HCT116 (cell line): ENCODE measurements at regions not wholly inside any gene's neighbourhood (a gene's known extent, or its start where the extent isn't known, plus 50 kb on each side); places are given as distances from the start of the nearest gene placed in this dataset.

Experiments used
- EGR1 ChIP-seq: IDR thresholded peaks from 2 replicates; pipeline ENCODE4 v1.6.1; 2012; ENCODE audit warnings: low read depth
- EZH2 ChIP-seq: fragments of 200-600 bp; sonication (generic); IDR thresholded peaks from 2 replicates; pipeline ENCODE4 v1.6.1; 2017; ENCODE audit warnings: antibody characterized with exemption, mixed run types
- POLR2A ChIP-seq: IDR thresholded peaks from 2 replicates; pipeline ENCODE4 v1.7.0; 2011; ENCODE audit warnings: borderline replicate concordance; ENCODE audit not compliant: insufficient read depth, insufficient read length; ENCODE audit errors: extremely low read depth
- RAD21 ChIP-seq: IDR thresholded peaks from 2 replicates; pipeline ENCODE4 v1.6.1; 2012; ENCODE audit warnings: low read depth, mild to moderate bottlenecking
- SRF ChIP-seq: IDR thresholded peaks from 2 replicates; pipeline ENCODE4 v1.6.1; 2012; ENCODE audit warnings: low read depth
- TF ChIP-seq, protein P1 (sequence below), 3 experiments: fragments of 200-600 bp in 1 of 3; sonication (generic) in 1 of 3; IDR thresholded peaks in 2 of 3; conservative IDR thresholded peaks in 1 of 3; 2 replicates each; pipeline ENCODE4 v1.5.1; 2012 to 2017; ENCODE audit warnings: low read depth in 2 of 3, low read length in 2 of 3, antibody characterized with exemption in 1 of 3, borderline replicate concordance in 1 of 3, control low read depth in 1 of 3, mild to moderate bottlenecking in 1 of 3, mixed read lengths in 1 of 3, mixed run types in 1 of 3, moderate library complexity in 1 of 3; ENCODE audit not compliant: insufficient read depth in 1 of 3
- TF ChIP-seq, protein P2 (sequence below): IDR thresholded peaks from 2 replicates; pipeline ENCODE4 v1.6.1; 2012

DNA sequence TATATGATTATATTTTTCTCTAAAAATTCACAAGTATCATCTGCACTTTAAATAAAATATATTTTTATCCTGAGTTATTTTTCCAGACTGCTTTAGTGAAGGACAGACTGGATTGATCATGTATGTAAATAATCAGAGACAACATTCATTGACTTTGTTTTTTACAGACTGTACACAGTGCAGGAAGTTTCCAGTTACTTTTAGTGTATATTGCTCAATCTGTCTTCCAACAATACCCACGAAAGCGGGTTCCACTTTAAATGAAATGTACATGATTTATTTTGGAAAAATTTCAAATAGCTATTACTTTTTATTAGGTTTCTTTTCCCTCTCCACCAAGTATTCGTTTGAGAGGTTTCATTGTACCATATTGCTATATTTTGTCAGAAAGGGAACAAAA is 497.0 kb downstream of the FSCB start:
- TF ChIP-seq, protein P1, sequence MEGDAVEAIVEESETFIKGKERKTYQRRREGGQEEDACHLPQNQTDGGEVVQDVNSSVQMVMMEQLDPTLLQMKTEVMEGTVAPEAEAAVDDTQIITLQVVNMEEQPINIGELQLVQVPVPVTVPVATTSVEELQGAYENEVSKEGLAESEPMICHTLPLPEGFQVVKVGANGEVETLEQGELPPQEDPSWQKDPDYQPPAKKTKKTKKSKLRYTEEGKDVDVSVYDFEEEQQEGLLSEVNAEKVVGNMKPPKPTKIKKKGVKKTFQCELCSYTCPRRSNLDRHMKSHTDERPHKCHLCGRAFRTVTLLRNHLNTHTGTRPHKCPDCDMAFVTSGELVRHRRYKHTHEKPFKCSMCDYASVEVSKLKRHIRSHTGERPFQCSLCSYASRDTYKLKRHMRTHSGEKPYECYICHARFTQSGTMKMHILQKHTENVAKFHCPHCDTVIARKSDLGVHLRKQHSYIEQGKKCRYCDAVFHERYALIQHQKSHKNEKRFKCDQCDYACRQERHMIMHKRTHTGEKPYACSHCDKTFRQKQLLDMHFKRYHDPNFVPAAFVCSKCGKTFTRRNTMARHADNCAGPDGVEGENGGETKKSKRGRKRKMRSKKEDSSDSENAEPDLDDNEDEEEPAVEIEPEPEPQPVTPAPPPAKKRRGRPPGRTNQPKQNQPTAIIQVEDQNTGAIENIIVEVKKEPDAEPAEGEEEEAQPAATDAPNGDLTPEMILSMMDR (IDR thresholded peaks at IDR 0.05 in 2 of 3, conservative IDR thresholded peaks at IDR 0.05 in 1 of 3; ENCODE audit: borderline replicate concordance in 1 of 3, insufficient read depth in 1 of 3, low read depth in 2 of 3, low read length in 2 of 3): no peak
- no peak for TF ChIP-seq SRF
- no peak for TF ChIP-seq EZH2
- TF ChIP-seq EGR1: no peak
- TF ChIP-seq RAD21: no peak
- no peak for TF ChIP-seq POLR2A
- TF ChIP-seq, protein P2, sequence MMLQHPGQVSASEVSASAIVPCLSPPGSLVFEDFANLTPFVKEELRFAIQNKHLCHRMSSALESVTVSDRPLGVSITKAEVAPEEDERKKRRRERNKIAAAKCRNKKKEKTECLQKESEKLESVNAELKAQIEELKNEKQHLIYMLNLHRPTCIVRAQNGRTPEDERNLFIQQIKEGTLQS: no peak
